HG03378 (cell line): ENCODE measurements at regions not wholly inside any gene's neighbourhood (a gene's known extent, or its start where the extent isn't known, plus 50 kb on each side); places are given as distances from the start of the nearest gene placed in this dataset.

Experiments used
- ATAC-seq: cut with Tn5 transposase; IDR thresholded peaks from one replicate; pipeline ENCODE4 v1.9.1; 2021; ENCODE audit warnings: mild to moderate bottlenecking, moderate library complexity; ENCODE audit not compliant: unreplicated experiment

GRCh38 chr4:30783751-30784150, 63.6 kb downstream of the PCDH7 start:
- no peak for ATAC-seq

GRCh38 chr4:30789219-30789671, 69.1 kb downstream of the PCDH7 start:
- no peak for ATAC-seq

GRCh38 chr4:30790123-30790522, 70.0 kb downstream of the PCDH7 start:
- no peak for ATAC-seq

GRCh38 chr4:30790998-30791397, 70.8 kb downstream of the PCDH7 start:
- no peak for ATAC-seq

DNA sequence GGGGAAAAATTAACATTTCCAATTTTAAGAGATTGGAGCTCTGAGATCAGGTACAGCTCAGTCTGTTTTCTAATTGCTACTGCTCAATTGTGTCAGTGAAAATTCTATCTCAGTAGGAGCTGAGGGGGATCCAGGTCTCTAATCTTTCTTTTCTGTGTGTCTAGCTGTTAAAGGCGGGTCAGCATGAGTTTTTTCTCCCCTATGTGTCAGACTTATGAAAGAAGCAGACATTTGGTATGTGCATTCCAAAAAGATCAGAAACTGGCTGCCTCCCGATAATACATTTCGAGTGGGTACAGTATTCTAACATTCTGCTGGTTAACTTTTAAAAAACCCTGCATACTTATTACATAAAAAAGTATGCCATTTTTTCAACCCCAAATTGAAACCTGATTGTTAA, 72.4 kb downstream of the PCDH7 start:
- no peak for ATAC-seq

- no peak for ATAC-seq
Observed at GRCh38 chr4:30801876-30802275, 81.7 kb downstream of the PCDH7 start.

DNA sequence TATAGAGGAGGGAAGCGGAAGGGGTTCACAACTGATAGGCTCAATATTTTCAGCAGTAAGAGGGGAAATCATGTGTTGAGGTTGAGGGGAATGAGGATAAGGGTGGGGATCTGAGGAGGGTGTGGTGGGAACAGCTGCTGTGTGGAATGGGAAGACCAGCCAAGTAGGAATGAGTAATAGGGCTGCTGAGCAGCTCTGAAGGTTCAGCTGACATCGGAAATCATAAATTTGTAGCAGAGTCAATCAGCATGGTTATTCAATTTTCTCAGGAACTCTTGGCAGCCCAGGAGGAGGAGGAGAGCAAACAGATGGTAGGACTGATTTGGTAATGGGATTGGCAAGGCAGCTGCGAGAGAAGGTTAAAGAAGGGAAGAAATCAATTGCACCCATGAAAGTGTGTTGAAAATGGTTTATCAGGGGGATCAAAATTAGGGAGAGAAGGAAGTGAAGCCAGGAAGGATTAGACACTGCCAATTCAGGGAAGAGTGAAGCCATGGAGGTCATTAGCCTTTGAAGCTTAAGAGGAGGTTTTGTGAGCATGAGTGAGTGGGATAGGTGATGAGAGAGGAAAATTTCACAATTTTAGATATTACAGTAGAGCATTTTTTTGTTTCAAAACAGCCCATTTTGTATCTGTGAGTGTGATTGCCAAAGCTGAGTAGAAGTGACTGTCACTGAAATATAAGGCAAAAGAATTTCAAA, 82.6 kb downstream of the PCDH7 start:
- no peak for ATAC-seq

GRCh38 chr4:30808276-30808675, 88.1 kb downstream of the PCDH7 start:
- no peak for ATAC-seq

- ATAC-seq = no peak
Observed at GRCh38 chr4:30811296-30811695, 91.1 kb downstream of the PCDH7 start.

DNA sequence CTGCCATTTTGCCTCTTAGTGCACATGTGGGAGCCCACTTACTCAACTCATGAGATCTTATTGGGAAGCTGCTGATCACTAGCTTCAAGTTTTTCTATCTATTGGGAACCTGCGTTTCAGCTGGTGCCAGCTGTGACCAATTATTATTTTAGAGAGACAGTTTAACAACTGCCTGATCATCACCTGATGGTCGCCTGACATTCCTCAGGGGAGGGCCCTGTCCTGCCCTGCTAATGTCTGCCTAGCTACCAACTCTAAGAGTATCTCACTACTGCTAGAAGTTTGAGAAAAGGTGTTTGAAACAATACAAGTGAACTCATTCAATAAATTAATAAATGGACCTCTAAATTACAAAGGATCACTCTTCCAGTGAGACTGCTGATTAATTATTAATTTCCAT, 95.5 kb downstream of the PCDH7 start:
- ATAC-seq = no peak

DNA sequence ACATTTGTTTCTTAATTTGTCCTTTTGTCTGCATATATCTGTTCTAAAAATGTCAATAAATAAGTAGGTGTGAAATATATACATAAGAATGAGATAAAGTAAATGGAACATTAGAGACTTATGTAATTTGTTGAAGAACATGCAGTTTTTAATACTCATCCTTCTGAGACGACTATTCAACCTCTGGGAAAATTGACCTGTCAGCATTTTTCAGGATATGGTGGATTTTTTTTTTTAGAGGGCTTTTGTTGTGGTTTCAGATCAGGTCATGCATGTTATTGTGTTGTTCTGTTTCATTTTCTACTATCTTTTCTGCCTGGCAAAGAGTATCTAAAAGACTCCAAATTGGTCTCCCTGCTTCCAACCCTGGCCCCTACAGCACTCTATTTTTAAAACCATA, 97.3 kb downstream of the PCDH7 start:
- ATAC-seq = no peak

DNA sequence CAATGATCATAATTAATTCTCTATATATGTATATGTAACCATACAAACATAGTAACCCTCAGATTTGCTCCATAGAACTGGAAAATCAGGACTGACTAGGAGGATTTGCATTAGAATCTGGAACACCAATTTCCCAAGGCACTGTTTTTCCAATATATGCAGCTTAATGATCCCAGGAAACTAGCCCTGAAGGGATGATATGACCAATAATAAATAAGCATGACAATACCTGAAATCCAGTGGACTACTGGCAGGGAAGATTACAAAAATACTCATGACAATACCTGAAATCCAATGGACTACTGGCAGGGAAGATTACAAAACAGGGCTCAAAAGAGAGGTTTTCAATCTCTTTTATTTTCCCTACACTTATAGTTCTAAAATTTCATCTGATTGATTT, 98.4 kb downstream of the PCDH7 start:
- no peak for ATAC-seq

- ATAC-seq = no peak
Observed at GRCh38 chr4:30821275-30821674, 101.1 kb downstream of the PCDH7 start.

- ATAC-seq = no peak
Observed at GRCh38 chr4:30821859-30822612, 101.9 kb downstream of the PCDH7 start.

- ATAC-seq = no peak
Observed at GRCh38 chr4:30822911-30823551, 102.9 kb downstream of the PCDH7 start.

- ATAC-seq = no peak
Observed at GRCh38 chr4:30825008-30825770, 105.0 kb downstream of the PCDH7 start.

- no peak for ATAC-seq
Observed at GRCh38 chr4:30828264-30828926, 108.2 kb downstream of the PCDH7 start.

- ATAC-seq = no peak
Observed at GRCh38 chr4:30832639-30833038, 112.5 kb downstream of the PCDH7 start.

DNA sequence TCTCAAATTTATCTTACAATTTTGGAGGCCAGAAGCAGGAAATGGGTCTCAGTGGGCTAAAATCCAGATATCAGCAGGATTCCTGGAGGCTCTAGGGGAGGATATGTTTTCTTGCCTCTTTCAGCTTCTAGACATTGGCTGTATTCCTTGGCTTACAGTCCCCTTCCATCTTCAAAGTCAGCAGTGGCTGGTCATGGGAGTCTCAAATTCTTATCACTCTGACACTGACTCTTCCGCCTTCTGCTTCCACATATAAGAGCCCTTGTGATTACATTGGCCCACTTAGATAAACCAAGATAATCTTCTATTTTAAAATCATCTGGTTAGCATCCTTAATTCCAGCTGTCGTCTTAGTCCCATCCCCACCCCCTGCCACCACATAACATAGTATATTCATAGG, 113.0 kb downstream of the PCDH7 start:
- ATAC-seq = no peak

GRCh38 chr4:30835044-30835443, 114.9 kb downstream of the PCDH7 start:
- no peak for ATAC-seq

DNA sequence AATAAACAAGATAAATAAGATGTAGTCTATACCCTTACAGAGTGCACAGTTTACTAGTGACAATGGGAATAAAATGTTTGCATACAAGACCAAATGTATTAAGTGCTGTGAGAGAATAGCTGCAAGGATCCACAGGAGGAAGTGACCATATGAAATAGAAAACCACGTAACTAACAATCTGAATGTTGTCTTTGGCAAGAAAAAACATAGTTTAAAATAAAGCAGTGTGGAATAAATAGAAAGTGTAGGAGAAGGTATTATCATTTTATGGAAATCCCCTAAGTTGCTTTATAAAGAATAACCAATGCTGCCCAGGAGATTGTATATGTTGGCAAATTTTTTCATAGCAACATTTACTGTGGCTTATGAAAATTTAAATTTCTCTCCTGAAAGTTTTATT, 116.1 kb downstream of the PCDH7 start:
- ATAC-seq = no peak
